ENCODE measurements at regions not wholly inside any gene's neighbourhood (a gene's known extent, or its start where the extent isn't known, plus 50 kb on each side); places are given as distances from the start of the nearest gene placed in this dataset.
"Not testable (repeated sequence)": the region's sequence is repeated elsewhere in the genome, so short reads cannot be mapped to it uniquely, and the experiment has no call there.

- not testable (repeated sequence) for DNase-seq
These were observed 51.0 kb downstream of the NPIPB11 start for GRCh38 chr16:29355339-29356059.

GRCh38 chr16:29354449-29354848 lies 52.1 kb downstream of the NPIPB11 start:
- not testable (repeated sequence) for DNase-seq

GRCh38 chr16:29352617-29352999 lies 53.9 kb downstream of the NPIPB11 start:
- not testable (repeated sequence) for DNase-seq

- not testable (repeated sequence) for DNase-seq
These were observed 54.4 kb downstream of the NPIPB11 start for GRCh38 chr16:29351970-29352616.

- DNase-seq: not testable (repeated sequence)
These were observed 55.1 kb downstream of the NPIPB11 start for GRCh38 chr16:29351271-29351969.

GRCh38 chr16:29349966-29350365 lies 56.5 kb downstream of the NPIPB11 start:
- peak in 1 of 2 experiments; percentile 66 for DNase-seq

- not testable (repeated sequence) for DNase-seq
These were observed 57.8 kb downstream of the NPIPB11 start for GRCh38 chr16:29348748-29349147.

GRCh38 chr16:29348123-29348690 lies 58.3 kb downstream of the NPIPB11 start:
- not testable (repeated sequence) for DNase-seq

GRCh38 chr16:29346796-29347580 lies 59.5 kb downstream of the NPIPB11 start:
- not testable (repeated sequence) for DNase-seq

GRCh38 chr16:29346203-29346602 lies 60.3 kb downstream of the NPIPB11 start:
- not testable (repeated sequence) for DNase-seq

GRCh38 chr16:29342937-29343336 lies 63.6 kb downstream of the NPIPB11 start:
- not testable (repeated sequence) for DNase-seq

- not testable (repeated sequence) for DNase-seq
These were observed 65.6 kb downstream of the NPIPB11 start for GRCh38 chr16:29340779-29341438.

GRCh38 chr16:29340235-29340634 lies 66.3 kb downstream of the NPIPB11 start:
- not testable (repeated sequence) for DNase-seq

- DNase-seq: not testable (repeated sequence)
These were observed 67.5 kb downstream of the NPIPB11 start for GRCh38 chr16:29338821-29339700.

GRCh38 chr16:29337385-29337901 lies 69.1 kb downstream of the NPIPB11 start:
- not testable (repeated sequence) for DNase-seq

- DNase-seq: not testable (repeated sequence)
These were observed 71.0 kb downstream of the NPIPB11 start for GRCh38 chr16:29335549-29335846.

GRCh38 chr16:29334776-29335548 lies 71.5 kb downstream of the NPIPB11 start:
- not testable (repeated sequence) for DNase-seq

GRCh38 chr16:29333492-29334097 lies 72.9 kb downstream of the NPIPB11 start:
- DNase-seq: not testable (repeated sequence)

GRCh38 chr16:29330623-29331022 lies 75.9 kb downstream of the NPIPB11 start:
- DNase-seq: not testable (repeated sequence)
